Right atrium auricular region (tissue), 2 donors: ENCODE measurements at regions not wholly inside any gene's neighbourhood (a gene's known extent, or its start where the extent isn't known, plus 50 kb on each side); places are given as distances from the start of the nearest gene placed in this dataset.

Experiments
- DNase-seq: peaks from one replicate; pipeline ENCODE4 v3.0.0-alpha.2; 2019; ENCODE audit warnings: low spot score
- H3K27ac ChIP-seq, 2 donors: fragments of 200-600 bp; sonication (generic); 1 replicate in 1 of 2; 2 replicates in 1 of 2; pipeline ENCODE4 v1.5.1; 2016 to 2019
- H3K27me3 ChIP-seq, 2 donors: fragments of 200-600 bp; sonication (generic); one replicate each; pipeline versions ENCODE4 v1.5.1 to v1.6.0; 2017 to 2019
- H3K36me3 ChIP-seq: fragments of 200-600 bp; sonication (generic); one replicate; pipeline ENCODE4 v1.5.1; 2016
- H3K4me1 ChIP-seq, 2 donors: fragments of 200-600 bp; sonication (generic); one replicate each; pipeline versions ENCODE4 v1.5.1 to v1.6.0; 2017 to 2019
- H3K4me3 ChIP-seq, 2 donors: fragments of 200-600 bp; sonication (generic); 1 replicate in 1 of 2; 2 replicates in 1 of 2; pipeline ENCODE4 v1.5.1; 2017 to 2019; ENCODE audit warnings: mild to moderate bottlenecking in 1 of 2, moderate library complexity in 1 of 2
- H3K9me3 ChIP-seq, 2 donors: fragments of 200-600 bp; sonication (generic); one replicate each; pipeline ENCODE4 v1.5.1; 2019
- CTCF ChIP-seq, 2 donors: fragments of 200-600 bp; sonication (generic); IDR thresholded peaks; one replicate each; pipeline ENCODE4 v1.5.1; 2019; ENCODE audit warnings: antibody characterized with exemption in 2 of 2

GRCh38 chr7:42729053-42729765 lies 182.7 kb downstream of the C7orf25 start:
- H3K36me3 ChIP-seq, result no peaks in the 10 kb centered on the region
- no peak for TF ChIP-seq CTCF (IDR thresholded peaks at IDR 0.05)
- H3K27ac ChIP-seq, result no peak overlapping the region
- H3K27me3 ChIP-seq, result no peaks in the 10 kb centered on the region
- no peak overlapping the region for H3K4me3 ChIP-seq
- no peaks in the 10 kb centered on the region for H3K9me3 ChIP-seq
- no peak for DNase-seq
- H3K4me1 ChIP-seq, result no peaks in the 10 kb centered on the region

- Histone ChIP-seq H3K27me3 (no peaks in the 10 kb centered on the region), H3K9me3 (no peaks in the 10 kb centered on the region), H3K4me1 (no peaks in the 10 kb centered on the region), H3K4me3 (no peak overlapping the region), H3K36me3 (no peaks in the 10 kb centered on the region), H3K27ac (no peak overlapping the region)
- no peak for TF ChIP-seq CTCF (IDR thresholded peaks at IDR 0.05)
- no peak for DNase-seq
Measured at GRCh38 chr7:42727451-42727850, 184.4 kb downstream of the C7orf25 start.

DNA sequence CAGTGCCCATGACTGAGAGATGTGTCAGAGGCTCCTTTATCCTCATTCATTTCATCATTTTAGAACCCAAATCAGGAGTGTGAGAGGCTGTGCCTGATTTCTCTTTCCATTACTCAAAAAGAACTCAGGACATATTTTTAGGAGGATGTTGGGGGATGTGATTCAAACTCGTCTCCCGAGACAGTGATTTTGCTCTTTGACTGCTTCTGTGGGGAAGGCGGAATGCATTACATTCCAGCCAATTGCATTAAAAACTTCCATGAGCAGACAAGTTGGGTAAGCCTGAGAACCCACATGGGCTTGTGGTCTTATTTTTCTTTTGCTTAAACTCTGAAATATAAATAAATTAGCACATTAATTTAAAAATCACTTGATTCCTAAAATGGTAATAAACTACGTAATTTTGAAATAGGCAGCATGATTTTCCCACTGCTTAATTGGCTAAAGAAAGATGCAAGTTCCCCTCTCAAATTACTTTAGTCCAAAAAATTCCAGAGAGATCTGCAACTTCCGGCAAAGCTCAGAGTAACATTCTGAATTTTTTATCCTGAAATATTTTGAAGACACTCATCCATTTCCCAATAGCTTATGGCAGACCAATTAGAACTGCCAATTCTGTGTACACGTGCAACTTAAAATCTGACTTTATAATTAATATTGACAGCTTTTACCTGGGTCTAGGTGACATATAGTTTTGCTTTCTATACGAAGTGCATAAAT lies 185.6 kb downstream of the C7orf25 start:
- H3K27ac ChIP-seq, result no peak overlapping the region
- no peaks in the 10 kb centered on the region for H3K9me3 ChIP-seq
- no peaks in the 10 kb centered on the region for H3K4me1 ChIP-seq
- no peak for TF ChIP-seq CTCF (IDR thresholded peaks at IDR 0.05)
- no peak for DNase-seq
- no peaks in the 10 kb centered on the region for H3K27me3 ChIP-seq
- no peak overlapping the region for H3K4me3 ChIP-seq
- no peaks in the 10 kb centered on the region for H3K36me3 ChIP-seq

DNA sequence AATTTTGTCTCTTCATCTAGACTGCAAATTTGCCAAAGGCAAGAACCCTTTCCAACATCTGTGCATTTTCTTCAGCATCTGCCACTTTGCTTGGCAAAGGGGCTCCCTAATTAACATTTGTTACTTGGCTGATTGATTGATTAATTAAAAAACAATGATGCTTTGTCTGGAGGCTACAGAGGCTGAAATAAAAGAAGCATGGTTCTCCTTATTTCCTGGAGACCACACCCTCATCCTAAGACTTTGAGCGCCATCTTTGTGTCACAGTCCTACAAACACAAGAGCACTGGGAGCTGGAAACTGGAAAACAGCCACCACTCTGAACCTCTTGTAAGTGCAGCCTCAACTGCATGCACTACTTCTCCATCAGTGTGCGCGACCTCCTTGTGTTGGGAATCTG lies 189.2 kb downstream of the C7orf25 start:
- no peak for TF ChIP-seq CTCF (IDR thresholded peaks at IDR 0.05)
- no peak overlapping the region for H3K27ac ChIP-seq
- H3K27me3 ChIP-seq, result no peaks in the 10 kb centered on the region
- DNase-seq, result no peak
- no peak overlapping the region for H3K4me3 ChIP-seq
- no peaks in the 10 kb centered on the region for H3K9me3 ChIP-seq
- H3K4me1 ChIP-seq, result no peaks in the 10 kb centered on the region
- H3K36me3 ChIP-seq, result no peaks in the 10 kb centered on the region

- Histone ChIP-seq H3K27ac (no peak overlapping the region), H3K27me3 (no peaks in the 10 kb centered on the region), H3K4me1 (no peaks in the 10 kb centered on the region), H3K4me3 (no peak overlapping the region), H3K9me3 (no peaks in the 10 kb centered on the region), H3K36me3 (no peaks in the 10 kb centered on the region)
- no peak for DNase-seq
- TF ChIP-seq CTCF (IDR thresholded peaks at IDR 0.05), result no peak
Measured at GRCh38 chr7:42722198-42722597, 189.7 kb downstream of the C7orf25 start.
